Karpas-422 (cell line): ENCODE measurements at regions not wholly inside any gene's neighbourhood (a gene's known extent, or its start where the extent isn't known, plus 50 kb on each side); places are given as distances from the start of the nearest gene placed in this dataset.

ENCODE experiments used
- DNase-seq: peaks from one replicate; pipeline ENCODE4 v3.0.0-alpha.2; 2015
- H2AFZ ChIP-seq: fragments of 200-600 bp; sonication (generic); 2 replicates; pipeline ENCODE4 v1.6.1; 2014; ENCODE audit warnings: antibody characterized with exemption, low read length, mixed read lengths
- H3K27ac ChIP-seq: fragments of 200-600 bp; sonication (generic); 2 replicates; pipeline ENCODE4 v1.5.1; 2014; ENCODE audit warnings: mild to moderate bottlenecking, low read length, moderate library complexity
- H3K27me3 ChIP-seq: fragments of 200-600 bp; sonication (generic); 2 replicates; pipeline ENCODE4 v1.6.1; 2014; ENCODE audit warnings: low read length, mixed read lengths
- H3K36me3 ChIP-seq: fragments of 200-600 bp; sonication (generic); 2 replicates; pipeline ENCODE4 v1.6.1; 2014; ENCODE audit warnings: low read length, mixed read lengths; ENCODE audit not compliant: insufficient read depth
- H3K4me1 ChIP-seq: fragments of 200-600 bp; sonication (generic); 2 replicates; pipeline ENCODE4 v1.6.1; 2014; ENCODE audit warnings: mild to moderate bottlenecking, low read length, mixed read lengths
- H3K4me2 ChIP-seq: fragments of 200-600 bp; sonication (generic); 2 replicates; pipeline ENCODE4 v1.6.1; 2014; ENCODE audit warnings: low read length, low read depth, mild to moderate bottlenecking; ENCODE audit not compliant: poor library complexity, severe bottlenecking
- H3K4me3 ChIP-seq: fragments of 200-600 bp; sonication (generic); 2 replicates; pipeline ENCODE4 v1.5.1; 2014; ENCODE audit warnings: mild to moderate bottlenecking, antibody characterized with exemption, low read length, mixed read lengths
- H3K79me2 ChIP-seq: fragments of 200-600 bp; sonication (generic); 2 replicates; pipeline ENCODE4 v1.6.1; 2014; ENCODE audit warnings: mild to moderate bottlenecking, low read length, mixed read lengths
- H3K9ac ChIP-seq: fragments of 200-600 bp; sonication (generic); 2 replicates; pipeline ENCODE4 v1.6.0; 2014; ENCODE audit warnings: low read length
- H3K9me2 ChIP-seq: fragments of 200-600 bp; sonication (generic), shearing (Covaris generic); replicated peaks from 2 replicates; pipeline ENCODE4 v1.6.0; 2014; ENCODE audit warnings: mild to moderate bottlenecking, low read length, moderate library complexity; ENCODE audit not compliant: insufficient read depth
- H3K9me3 ChIP-seq: fragments of 300-700, 200-600 bp; sonication (generic); 2 replicates; pipeline ENCODE4 v1.6.1; 2014; ENCODE audit warnings: low read length, mixed read lengths
- H4K20me1 ChIP-seq: fragments of 200-600 bp; sonication (generic); 2 replicates; pipeline ENCODE4 v1.6.1; 2014; ENCODE audit warnings: mild to moderate bottlenecking, antibody characterized with exemption, low read length, low read depth; ENCODE audit not compliant: insufficient read depth

GRCh38 chr5:68367717-68368116 lies 152.2 kb downstream of the PIK3R1 start:
- Histone ChIP-seq H3K9me3 (no peaks in the 10 kb centered on the region), H3K36me3 (no peaks in the 10 kb centered on the region), H3K27ac (no peak overlapping the region), H2AFZ (no peak overlapping the region), H3K4me1 (no peaks in the 10 kb centered on the region), H3K4me3 (no peak overlapping the region), H3K27me3 (no peaks in the 10 kb centered on the region), H3K9me2 (no peaks in the 10 kb centered on the region), H4K20me1 (no peaks in the 10 kb centered on the region), H3K4me2 (no peak overlapping the region), H3K9ac (no peak overlapping the region), H3K79me2 (no peaks in the 10 kb centered on the region)
- DNase-seq = no peak

- Histone ChIP-seq H3K4me3 (no peak overlapping the region), H3K79me2 (no peaks in the 10 kb centered on the region), H2AFZ (no peak overlapping the region), H3K9me2 (no peaks in the 10 kb centered on the region), H3K4me1 (no peaks in the 10 kb centered on the region), H3K4me2 (no peak overlapping the region), H4K20me1 (no peaks in the 10 kb centered on the region), H3K27me3 (no peaks in the 10 kb centered on the region), H3K9me3 (no peaks in the 10 kb centered on the region), H3K36me3 (no peaks in the 10 kb centered on the region), H3K9ac (no peak overlapping the region), H3K27ac (no peak overlapping the region)
- no peak for DNase-seq
Measured at GRCh38 chr5:68368311-68369022, 152.9 kb downstream of the PIK3R1 start.

- no peak overlapping the region for H3K4me2 ChIP-seq
- no peaks in the 10 kb centered on the region for H3K36me3 ChIP-seq
- H3K4me1 ChIP-seq = no peaks in the 10 kb centered on the region
- no peaks in the 10 kb centered on the region for H3K9me2 ChIP-seq
- H3K4me3 ChIP-seq = no peak overlapping the region
- no peak overlapping the region for H3K9ac ChIP-seq
- H3K9me3 ChIP-seq = no peaks in the 10 kb centered on the region
- no peak overlapping the region for H3K27ac ChIP-seq
- DNase-seq = no peak
- no peaks in the 10 kb centered on the region for H3K27me3 ChIP-seq
- H3K79me2 ChIP-seq = no peaks in the 10 kb centered on the region
- no peaks in the 10 kb centered on the region for H4K20me1 ChIP-seq
- no peak overlapping the region for H2AFZ ChIP-seq
Measured at GRCh38 chr5:68369023-68369359, 153.4 kb downstream of the PIK3R1 start.

- Histone ChIP-seq H3K4me3 (no peak overlapping the region), H3K27me3 (no peaks in the 10 kb centered on the region), H3K36me3 (no peaks in the 10 kb centered on the region), H3K9me2 (no peaks in the 10 kb centered on the region), H4K20me1 (no peaks in the 10 kb centered on the region), H3K79me2 (no peaks in the 10 kb centered on the region), H2AFZ (no peak overlapping the region), H3K9ac (no peak overlapping the region), H3K4me2 (no peak overlapping the region), H3K9me3 (no peaks in the 10 kb centered on the region), H3K4me1 (no peaks in the 10 kb centered on the region), H3K27ac (no peak overlapping the region)
- DNase-seq = no peak
Measured at GRCh38 chr5:68369457-68370125, 154.0 kb downstream of the PIK3R1 start.

- Histone ChIP-seq H3K27me3 (no peaks in the 10 kb centered on the region), H4K20me1 (no peaks in the 10 kb centered on the region), H3K9me2 (no peaks in the 10 kb centered on the region), H3K36me3 (no peaks in the 10 kb centered on the region), H3K4me3 (no peak overlapping the region), H3K4me2 (no peak overlapping the region), H3K79me2 (no peaks in the 10 kb centered on the region), H3K9me3 (no peaks in the 10 kb centered on the region), H3K4me1 (no peaks in the 10 kb centered on the region), H3K9ac (no peak overlapping the region), H3K27ac (no peak overlapping the region), H2AFZ (no peak overlapping the region)
- DNase-seq = no peak
Measured at GRCh38 chr5:68370196-68370595, 154.6 kb downstream of the PIK3R1 start.

GRCh38 chr5:68371607-68372006 lies 156.1 kb downstream of the PIK3R1 start:
- Histone ChIP-seq H3K9me3 (no peaks in the 10 kb centered on the region), H3K27me3 (no peaks in the 10 kb centered on the region), H3K79me2 (no peaks in the 10 kb centered on the region), H3K27ac (no peak overlapping the region), H3K9me2 (no peaks in the 10 kb centered on the region), H3K4me3 (no peak overlapping the region), H4K20me1 (no peaks in the 10 kb centered on the region), H3K9ac (no peak overlapping the region), H3K4me2 (no peak overlapping the region), H2AFZ (no peak overlapping the region), H3K36me3 (no peaks in the 10 kb centered on the region), H3K4me1 (no peaks in the 10 kb centered on the region)
- DNase-seq = no peak

- no peaks in the 10 kb centered on the region for H3K4me1 ChIP-seq
- H4K20me1 ChIP-seq = no peaks in the 10 kb centered on the region
- no peaks in the 10 kb centered on the region for H3K36me3 ChIP-seq
- H3K4me3 ChIP-seq = no peak overlapping the region
- no peaks in the 10 kb centered on the region for H3K9me3 ChIP-seq
- H2AFZ ChIP-seq = no peak overlapping the region
- no peaks in the 10 kb centered on the region for H3K79me2 ChIP-seq
- no peaks in the 10 kb centered on the region for H3K9me2 ChIP-seq
- no peak overlapping the region for H3K27ac ChIP-seq
- no peaks in the 10 kb centered on the region for H3K27me3 ChIP-seq
- DNase-seq = no peak
- H3K9ac ChIP-seq = no peak overlapping the region
- no peak overlapping the region for H3K4me2 ChIP-seq
Measured at GRCh38 chr5:68372161-68372560, 156.6 kb downstream of the PIK3R1 start.

GRCh38 chr5:68373050-68373449 lies 157.5 kb downstream of the PIK3R1 start:
- Histone ChIP-seq H3K36me3 (no peaks in the 10 kb centered on the region), H3K9me3 (no peaks in the 10 kb centered on the region), H3K9ac (no peak overlapping the region), H3K9me2 (no peaks in the 10 kb centered on the region), H3K79me2 (no peaks in the 10 kb centered on the region), H2AFZ (no peak overlapping the region), H3K27me3 (no peaks in the 10 kb centered on the region), H4K20me1 (no peaks in the 10 kb centered on the region), H3K4me1 (no peaks in the 10 kb centered on the region), H3K27ac (no peak overlapping the region), H3K4me2 (no peak overlapping the region), H3K4me3 (no peak overlapping the region)
- no peak for DNase-seq
